ENCODE measurements at regions not wholly inside any gene's neighbourhood (a gene's known extent, or its start where the extent isn't known, plus 50 kb on each side); places are given as distances from the start of the nearest gene placed in this dataset.

DNA sequence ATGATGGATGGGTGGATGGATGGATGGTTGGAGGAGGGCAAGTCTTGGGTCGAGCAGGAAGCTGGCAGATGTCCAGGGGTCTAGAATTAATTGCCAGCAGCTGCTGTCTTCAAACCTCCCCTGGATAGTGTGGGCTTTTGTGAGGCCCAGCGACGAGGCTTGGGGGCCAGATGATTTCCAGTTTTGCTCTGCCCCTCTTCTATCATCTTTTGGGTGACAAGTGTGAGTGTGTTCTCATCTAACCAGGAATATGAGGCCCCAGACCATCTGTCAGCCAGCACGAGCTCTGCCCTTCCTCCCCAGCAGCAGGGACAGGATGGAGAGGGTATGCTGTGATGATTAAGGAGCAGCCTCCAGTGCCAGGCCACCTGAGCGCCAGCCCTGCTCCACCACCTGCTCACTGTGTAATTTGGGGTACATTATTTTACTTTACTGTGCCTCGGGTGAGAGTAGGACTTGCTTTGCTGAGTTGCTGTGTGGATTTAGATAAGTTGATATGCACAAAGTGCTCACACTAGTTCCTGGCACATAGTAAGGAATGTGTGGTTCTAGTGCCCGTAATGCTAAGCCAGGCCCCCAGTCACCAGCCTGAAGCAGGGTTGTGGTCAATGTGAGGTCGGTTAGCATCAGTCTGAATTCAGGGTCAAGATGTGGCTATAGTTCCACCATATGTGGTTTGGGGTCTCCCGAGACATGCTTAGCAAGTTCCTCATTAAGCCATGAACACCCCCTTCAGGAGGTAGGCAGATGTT, 251.1 kb downstream of the CYP26B1 start:
- no peaks in the 10 kb centered on the region for H3K36me3 Mint-ChIP-seq
- no peak overlapping the region for H3K27ac Mint-ChIP-seq
- H3K4me1 Mint-ChIP-seq, result no peaks in the 10 kb centered on the region
- H3K27me3 Mint-ChIP-seq, result peaks cover 15% of the 10 kb centered on the region
- ATAC-seq, result no peak
- no peaks in the 10 kb centered on the region for H3K9me3 Mint-ChIP-seq
- no peak overlapping the region for H3K4me3 Mint-ChIP-seq

DNA sequence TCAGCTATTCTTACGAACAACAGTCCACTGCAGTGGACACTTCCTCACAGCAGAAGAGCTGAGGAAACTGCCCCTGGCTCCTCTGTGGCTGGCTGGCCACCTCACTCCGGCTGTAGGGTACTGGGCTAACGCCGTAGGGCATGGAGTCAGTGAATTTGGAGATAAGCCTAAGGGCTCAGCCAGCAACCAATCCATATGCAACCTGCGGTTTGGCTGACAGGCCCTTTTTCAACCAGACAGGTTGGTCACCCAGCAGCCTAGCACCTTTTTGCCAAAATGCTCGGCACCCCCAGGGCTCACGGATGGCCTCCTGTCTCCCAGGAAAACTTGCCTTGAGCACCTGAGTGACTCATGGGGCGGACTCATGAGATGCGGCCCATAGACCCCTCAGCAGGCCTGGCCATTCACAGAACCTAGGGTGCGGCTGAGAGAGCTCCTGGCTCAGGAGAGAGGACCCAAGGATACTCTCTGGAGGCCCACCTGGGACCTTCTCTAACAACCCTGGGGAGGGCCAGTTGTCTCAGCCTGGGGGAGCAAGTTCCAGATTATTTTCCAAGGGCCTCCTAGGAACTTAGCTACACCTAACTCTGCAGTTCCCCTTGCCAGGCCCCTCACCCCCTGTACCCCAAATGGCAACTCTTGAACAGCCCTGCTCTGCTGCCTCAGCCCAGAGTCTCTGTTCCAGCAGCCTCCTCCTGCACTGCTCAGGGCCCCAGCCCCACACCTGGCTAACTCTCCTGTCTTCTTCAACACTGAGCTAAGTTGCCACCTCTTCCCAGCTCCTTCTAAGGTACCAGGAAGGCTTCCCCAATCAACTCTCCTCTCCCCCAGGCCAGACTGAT, 252.1 kb downstream of the CYP26B1 start:
- Mint-ChIP-seq H3K9me3 (no peaks in the 10 kb centered on the region), H3K36me3 (no peaks in the 10 kb centered on the region), H3K27ac (no peak overlapping the region), H3K4me3 (no peak overlapping the region), H3K4me1 (no peaks in the 10 kb centered on the region), H3K27me3 (peaks cover 15% of the 10 kb centered on the region)
- no peak for ATAC-seq

DNA sequence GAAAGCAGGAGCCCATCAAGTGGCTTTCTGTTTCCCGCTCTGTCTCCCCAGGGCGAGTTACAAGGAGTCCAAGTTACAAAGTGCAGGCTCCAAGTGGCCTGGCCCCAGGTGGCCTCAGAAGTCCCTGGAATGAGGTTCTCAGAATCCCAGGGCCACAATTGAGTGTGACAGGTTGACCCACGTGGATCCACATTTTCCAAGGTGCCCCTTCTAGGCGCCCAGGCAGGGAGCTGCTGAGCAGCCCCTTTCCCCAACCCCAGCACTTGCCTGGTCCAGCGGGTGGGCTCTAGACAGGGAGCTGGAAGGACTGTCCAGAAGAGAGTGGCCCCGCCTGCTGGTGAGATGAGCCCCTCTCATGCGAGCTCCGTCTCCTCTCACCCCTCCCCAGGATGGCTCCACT, 253.4 kb downstream of the CYP26B1 start:
- H3K9me3 Mint-ChIP-seq, result no peaks in the 10 kb centered on the region

DNA sequence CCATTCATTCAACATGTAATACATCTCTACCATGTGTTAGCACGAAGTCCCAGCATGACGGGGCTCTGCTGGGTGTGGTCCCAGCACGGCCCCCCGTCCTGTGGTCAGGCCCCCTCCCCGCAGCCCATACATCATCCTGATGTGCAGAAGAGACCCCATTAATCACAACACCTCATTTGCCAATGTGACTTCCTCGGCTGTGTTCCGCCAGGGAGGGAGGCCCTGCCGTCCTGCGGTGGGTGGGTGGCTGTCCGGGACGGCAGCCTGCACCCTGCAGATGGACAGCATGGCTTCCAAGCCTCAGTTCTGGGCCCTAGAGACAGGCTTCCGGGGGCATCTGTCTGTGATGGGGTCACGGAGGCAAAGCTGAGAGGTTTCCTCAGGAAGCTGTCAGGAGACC, 254.0 kb downstream of the CYP26B1 start:
- ATAC-seq, result no peak
- Mint-ChIP-seq H3K27me3 (peaks cover 14% of the 10 kb centered on the region), H3K36me3 (no peaks in the 10 kb centered on the region), H3K27ac (no peak overlapping the region), H3K9me3 (no peaks in the 10 kb centered on the region), H3K4me1 (no peaks in the 10 kb centered on the region), H3K4me3 (no peak overlapping the region)

More for the DNA sequence above, 253.4 kb downstream of the CYP26B1 start:
- Mint-ChIP-seq H3K4me1 (no peaks in the 10 kb centered on the region), H3K4me3 (no peak overlapping the region), H3K36me3 (no peaks in the 10 kb centered on the region), H3K27me3 (peaks cover 15% of the 10 kb centered on the region), H3K27ac (no peak overlapping the region)
- ATAC-seq, result no peak

DNA sequence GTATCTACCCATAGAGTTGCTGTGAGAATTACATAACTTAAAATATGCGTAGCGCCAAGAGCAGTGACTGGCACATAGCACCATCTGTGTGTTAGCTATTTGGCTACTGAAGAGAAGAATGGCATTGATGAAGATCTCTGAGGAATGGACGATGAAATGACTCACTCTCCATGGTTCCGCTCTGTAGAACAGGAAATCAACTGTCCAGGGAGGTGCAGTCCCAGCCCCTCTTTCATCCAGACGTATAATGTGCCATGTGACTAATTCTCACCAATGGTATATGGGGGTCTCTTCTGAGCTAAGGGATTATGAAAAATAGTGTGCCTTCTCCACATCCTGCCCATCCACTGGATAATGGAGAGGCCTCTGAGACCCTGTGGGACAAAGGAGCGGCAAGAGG, 254.8 kb downstream of the CYP26B1 start:
- Mint-ChIP-seq H3K9me3 (no peaks in the 10 kb centered on the region), H3K36me3 (no peaks in the 10 kb centered on the region), H3K27ac (no peak overlapping the region), H3K4me1 (no peaks in the 10 kb centered on the region), H3K4me3 (no peak overlapping the region), H3K27me3 (peaks cover 7% of the 10 kb centered on the region)
- no peak for ATAC-seq

DNA sequence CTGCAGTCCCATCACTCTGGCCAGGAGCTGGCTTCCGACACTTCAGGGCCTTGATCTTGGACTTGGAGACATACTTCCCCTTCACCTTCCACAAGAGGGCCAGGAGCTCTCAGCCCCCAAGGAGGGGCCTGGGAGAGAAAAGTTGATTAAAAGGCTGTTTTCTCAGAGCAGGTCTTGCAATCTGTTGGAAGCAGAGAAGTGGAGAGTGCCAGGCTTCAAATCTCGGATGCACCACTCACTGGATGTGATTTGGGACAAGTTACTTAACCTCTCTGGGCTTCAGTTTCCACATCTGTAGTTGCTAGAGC, 255.3 kb downstream of the CYP26B1 start:
- no peaks in the 10 kb centered on the region for H3K9me3 Mint-ChIP-seq
- no peak for ATAC-seq
- no peak overlapping the region for H3K27ac Mint-ChIP-seq

DNA sequence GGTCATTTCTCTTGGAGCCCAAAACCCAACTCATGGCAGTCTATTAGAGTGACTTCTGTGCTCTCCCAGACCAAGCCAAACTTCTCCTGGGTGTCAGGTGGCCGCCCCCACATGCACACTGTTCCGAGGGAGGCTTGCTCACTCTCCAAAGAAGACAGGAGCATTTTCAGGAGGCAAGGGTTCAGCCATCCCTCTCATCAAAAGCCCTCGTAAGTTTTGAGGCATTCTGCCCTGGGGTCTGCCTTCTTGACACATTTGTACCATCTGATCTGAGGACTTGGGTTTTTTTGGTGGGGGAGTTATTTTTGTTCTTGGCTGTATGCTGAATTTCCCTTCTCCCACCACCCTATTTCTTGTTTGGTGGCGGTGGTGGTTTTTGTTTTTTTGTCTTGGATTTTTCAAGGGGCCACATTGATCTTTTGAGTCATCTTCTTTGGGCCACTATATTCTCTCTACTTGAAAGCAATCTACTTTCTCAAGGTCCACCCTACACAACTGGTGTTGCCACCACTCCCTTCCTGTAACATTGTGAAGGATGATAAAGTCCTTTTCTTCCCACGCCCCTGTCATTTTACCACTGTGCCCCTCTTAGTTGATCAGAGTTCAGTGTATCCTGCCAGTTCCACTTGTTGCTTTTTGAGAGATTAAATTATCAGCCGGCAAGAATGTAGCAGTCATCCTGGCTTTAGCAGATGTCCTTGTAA, 255.8 kb downstream of the CYP26B1 start:
- Mint-ChIP-seq H3K27ac (no peak overlapping the region), H3K9me3 (no peaks in the 10 kb centered on the region), H3K27me3 (no peaks in the 10 kb centered on the region), H3K4me1 (no peaks in the 10 kb centered on the region), H3K36me3 (no peaks in the 10 kb centered on the region), H3K4me3 (no peak overlapping the region)
- no peak for ATAC-seq

More for the DNA sequence above, 255.3 kb downstream of the CYP26B1 start:
- H3K4me3 Mint-ChIP-seq, result no peak overlapping the region
- peaks cover 1% of the 10 kb centered on the region for H3K27me3 Mint-ChIP-seq
- H3K36me3 Mint-ChIP-seq, result no peaks in the 10 kb centered on the region
- H3K4me1 Mint-ChIP-seq, result no peaks in the 10 kb centered on the region

DNA sequence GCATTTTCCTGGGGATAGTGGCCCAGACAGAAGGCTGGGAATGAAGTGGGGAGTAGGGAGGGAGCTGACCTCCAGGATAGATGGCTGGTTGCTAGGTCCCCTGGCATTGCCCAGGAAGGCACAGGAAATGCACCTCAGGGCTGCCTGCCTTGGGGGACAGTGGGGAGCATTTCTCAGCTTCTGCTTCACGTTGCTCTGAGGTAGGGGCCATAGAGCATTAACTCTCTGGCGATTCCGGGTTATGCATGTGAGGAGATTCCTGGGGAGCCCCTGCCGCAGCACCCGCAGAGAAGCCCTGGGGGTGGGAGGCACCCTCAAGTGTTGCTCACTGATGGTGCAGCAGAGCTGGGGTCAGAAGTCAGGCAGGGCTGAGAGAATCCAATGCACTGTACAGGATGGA, 256.5 kb downstream of the CYP26B1 start:
- ATAC-seq, result no peak
- no peak overlapping the region for H3K4me3 Mint-ChIP-seq
- no peaks in the 10 kb centered on the region for H3K36me3 Mint-ChIP-seq
- no peak overlapping the region for H3K27ac Mint-ChIP-seq
- no peaks in the 10 kb centered on the region for H3K4me1 Mint-ChIP-seq
- peaks cover 5% of the 10 kb centered on the region for H3K9me3 Mint-ChIP-seq
- H3K27me3 Mint-ChIP-seq, result no peaks in the 10 kb centered on the region

DNA sequence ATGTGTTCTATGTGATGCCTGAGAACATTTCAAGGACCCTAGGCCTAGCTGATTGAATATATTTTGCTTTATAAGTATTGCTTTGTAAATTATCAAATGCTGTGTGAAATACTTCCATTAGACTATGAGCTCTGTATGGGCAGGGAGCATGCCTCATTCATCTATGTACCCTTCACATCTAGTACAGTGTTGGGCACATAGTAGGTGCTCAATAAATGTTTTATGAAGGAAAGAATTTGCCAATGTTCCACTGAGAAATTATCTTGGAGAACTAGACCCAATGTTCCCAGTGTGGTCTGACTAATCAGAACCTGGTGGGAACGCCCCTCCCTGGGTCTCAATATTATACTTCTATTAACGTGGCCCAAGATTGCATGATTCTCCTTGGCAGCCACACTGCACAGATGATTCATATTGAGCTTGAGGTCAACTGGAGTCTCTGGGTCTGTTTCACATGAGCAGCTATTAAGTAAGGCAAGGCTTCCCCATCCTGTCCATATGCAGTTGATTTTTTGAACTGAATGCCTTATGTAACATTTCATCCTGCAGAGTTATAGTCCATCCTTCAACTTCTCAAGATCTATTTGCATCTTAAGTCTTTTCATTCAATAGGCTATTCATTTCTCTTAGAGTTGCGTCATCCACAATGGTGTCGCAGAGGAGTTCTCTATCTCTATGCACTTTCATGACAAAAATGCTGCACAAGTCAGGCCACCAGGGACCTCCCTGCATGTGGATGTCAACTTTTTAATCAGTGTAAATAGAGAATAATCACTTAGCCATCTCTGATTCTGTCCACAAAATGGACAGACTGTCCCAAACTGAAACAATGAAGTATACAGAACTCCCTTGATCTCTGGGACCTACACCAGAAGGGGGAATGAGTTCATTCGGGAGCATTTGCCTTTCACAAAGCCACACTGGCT, 257.6 kb downstream of the CYP26B1 start:
- Mint-ChIP-seq H3K4me1 (no peaks in the 10 kb centered on the region), H3K27me3 (no peaks in the 10 kb centered on the region), H3K9me3 (peaks cover 5% of the 10 kb centered on the region), H3K36me3 (no peaks in the 10 kb centered on the region), H3K27ac (no peak overlapping the region), H3K4me3 (no peak overlapping the region)
- ATAC-seq, result no peak

DNA sequence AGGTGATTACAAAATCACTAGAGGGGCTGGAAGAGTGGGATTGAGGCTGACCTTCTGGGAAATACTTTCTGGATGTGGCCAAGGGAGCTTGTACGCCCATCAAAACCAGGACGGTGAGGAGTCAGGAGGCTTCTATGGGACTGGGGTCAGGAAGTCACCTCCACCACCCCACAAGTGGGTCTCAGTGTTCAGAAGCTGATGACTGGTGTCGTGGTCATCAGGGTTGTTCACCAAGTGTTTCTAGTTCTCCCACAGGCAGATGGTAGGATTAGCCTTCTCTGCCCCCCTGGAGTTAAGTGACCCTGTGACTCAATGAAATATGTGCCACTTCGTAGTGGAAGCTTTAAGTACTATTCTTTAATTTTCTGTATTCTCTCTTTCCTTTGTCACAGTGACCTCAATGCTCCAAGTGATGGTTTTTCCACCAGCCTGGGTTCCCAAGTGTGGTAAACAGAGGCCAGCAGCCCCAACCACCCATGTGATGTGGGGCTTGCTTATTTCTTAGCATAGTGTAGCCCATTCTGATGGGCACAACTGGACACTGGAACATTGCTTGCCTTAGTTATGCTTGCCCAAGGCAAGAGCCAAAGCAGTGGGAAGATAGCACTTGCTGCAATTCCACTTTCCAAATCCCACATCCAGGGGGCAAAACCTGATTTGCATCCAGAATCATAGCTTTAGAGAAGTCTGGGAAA, 258.8 kb downstream of the CYP26B1 start:
- H3K27ac Mint-ChIP-seq, result no peak overlapping the region
- no peaks in the 10 kb centered on the region for H3K36me3 Mint-ChIP-seq
- H3K4me3 Mint-ChIP-seq, result no peak overlapping the region
- no peaks in the 10 kb centered on the region for H3K4me1 Mint-ChIP-seq
- ATAC-seq, result no peak
- H3K27me3 Mint-ChIP-seq, result no peaks in the 10 kb centered on the region
- peaks cover 5% of the 10 kb centered on the region for H3K9me3 Mint-ChIP-seq

DNA sequence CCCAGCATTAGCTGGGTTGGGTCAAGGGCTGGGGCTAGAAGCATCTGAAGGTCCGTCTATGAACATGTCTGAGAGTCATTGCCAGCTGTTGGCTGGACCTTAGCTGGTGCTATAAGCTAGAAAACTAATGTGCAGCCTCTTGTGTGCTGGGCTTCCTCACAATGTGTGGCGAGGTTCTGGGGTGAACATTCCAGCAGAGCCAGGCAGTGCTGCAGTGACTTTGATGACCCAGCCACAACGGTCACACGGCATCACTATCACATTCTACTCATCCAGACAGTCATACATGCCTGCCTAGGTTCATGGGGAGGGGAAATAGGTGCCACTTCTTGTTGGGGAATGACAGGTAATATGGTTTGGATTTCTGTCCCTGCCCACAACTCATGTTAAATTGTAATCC, 260.5 kb downstream of the CYP26B1 start:
- H3K4me1 Mint-ChIP-seq, result no peaks in the 10 kb centered on the region
- H3K27me3 Mint-ChIP-seq, result no peaks in the 10 kb centered on the region
- no peaks in the 10 kb centered on the region for H3K36me3 Mint-ChIP-seq
- no peak for ATAC-seq
- H3K4me3 Mint-ChIP-seq, result no peak overlapping the region
- peaks cover 5% of the 10 kb centered on the region for H3K9me3 Mint-ChIP-seq
- H3K27ac Mint-ChIP-seq, result no peak overlapping the region

DNA sequence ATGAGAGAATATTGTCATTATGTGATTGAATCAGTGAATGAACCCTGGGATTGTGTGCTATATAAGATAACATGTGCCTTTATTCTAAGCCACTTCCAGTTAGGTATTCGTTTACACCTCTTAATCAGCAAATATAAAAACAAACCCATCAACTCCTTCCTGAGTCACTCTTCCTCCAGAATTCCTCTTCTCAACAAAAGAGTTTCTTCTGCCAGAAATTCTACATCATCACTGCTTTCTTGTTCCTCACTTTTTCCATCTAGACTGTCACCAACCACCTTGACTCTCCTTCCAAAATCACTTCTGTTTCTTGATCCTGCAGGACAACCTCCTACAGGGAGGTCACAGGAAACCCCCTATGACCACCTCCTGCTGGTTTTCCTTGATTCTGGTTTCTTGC, 261.4 kb downstream of the CYP26B1 start:
- no peak overlapping the region for H3K4me3 Mint-ChIP-seq
- peaks cover 5% of the 10 kb centered on the region for H3K9me3 Mint-ChIP-seq
- no peaks in the 10 kb centered on the region for H3K27me3 Mint-ChIP-seq
- H3K27ac Mint-ChIP-seq, result no peak overlapping the region
- ATAC-seq, result no peak
- H3K4me1 Mint-ChIP-seq, result no peaks in the 10 kb centered on the region
- no peaks in the 10 kb centered on the region for H3K36me3 Mint-ChIP-seq

DNA sequence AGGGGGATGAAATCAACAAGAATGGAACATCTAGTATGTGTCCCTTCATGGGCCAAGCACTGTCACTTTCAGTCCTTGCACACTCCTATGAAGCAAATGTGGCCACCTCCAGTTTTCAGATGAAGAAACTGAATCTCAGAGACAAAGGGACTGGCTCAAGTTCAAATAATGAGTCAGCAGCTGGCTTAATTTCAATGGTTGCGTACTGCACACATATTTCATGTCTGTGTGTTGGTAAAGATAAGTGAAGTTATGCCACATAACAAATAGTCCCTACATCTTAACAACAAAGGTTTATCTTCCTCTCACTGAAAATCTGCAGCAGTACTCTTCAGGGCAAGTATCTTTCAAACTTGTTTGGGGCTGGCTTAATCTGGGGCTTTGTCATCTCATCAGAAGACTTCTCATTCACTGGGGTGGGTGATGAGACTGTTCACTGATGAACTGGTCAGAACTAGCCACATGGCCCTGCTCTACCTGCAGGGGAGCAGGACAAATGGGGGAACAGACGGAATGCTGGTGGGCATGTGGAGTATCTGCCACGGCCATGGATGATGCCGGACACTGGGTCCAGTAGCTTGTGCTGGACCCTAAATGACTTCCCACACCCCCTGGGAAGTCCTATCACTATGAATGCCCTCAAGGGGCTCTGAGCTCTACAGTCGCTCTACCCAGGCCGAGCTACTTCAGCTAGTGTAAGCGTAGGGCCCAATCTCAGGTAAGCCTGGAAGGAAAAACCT, 263.2 kb downstream of the CYP26B1 start:
- no peak overlapping the region for H3K27ac Mint-ChIP-seq
- ATAC-seq, result no peak
- no peaks in the 10 kb centered on the region for H3K4me1 Mint-ChIP-seq
- H3K9me3 Mint-ChIP-seq, result peaks cover 5% of the 10 kb centered on the region
- H3K27me3 Mint-ChIP-seq, result no peaks in the 10 kb centered on the region
- H3K4me3 Mint-ChIP-seq, result no peak overlapping the region
- H3K36me3 Mint-ChIP-seq, result no peaks in the 10 kb centered on the region

DNA sequence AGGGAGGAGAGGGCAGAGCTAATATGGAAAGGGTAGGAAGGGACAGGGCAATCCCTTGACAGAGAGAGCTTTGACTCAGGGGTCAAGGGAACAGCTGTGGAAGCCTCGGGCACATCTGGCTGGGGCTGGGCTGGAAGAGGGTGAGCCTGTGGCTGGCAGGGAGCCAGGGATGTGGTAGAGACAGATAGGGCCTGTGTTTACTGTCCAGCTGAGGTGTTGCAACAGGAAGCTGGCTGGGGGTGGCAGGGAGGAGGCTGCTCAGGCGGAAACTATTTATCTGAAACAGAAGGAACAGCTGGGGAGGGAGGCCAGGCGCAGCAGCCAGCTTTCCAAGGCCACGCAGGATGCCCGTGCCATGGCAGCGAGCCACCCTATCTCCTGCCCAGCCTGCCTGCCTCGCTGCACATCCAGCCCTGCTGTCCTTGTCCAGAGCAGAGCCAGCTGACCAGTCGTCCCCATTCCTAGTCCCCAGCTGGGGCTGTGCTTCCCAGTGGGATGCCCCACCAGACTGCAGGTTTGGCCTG, 264.7 kb downstream of the CYP26B1 start:
- Mint-ChIP-seq H3K36me3 (no peaks in the 10 kb centered on the region), H3K9me3 (peaks cover 5% of the 10 kb centered on the region), H3K4me1 (no peaks in the 10 kb centered on the region), H3K4me3 (no peak overlapping the region), H3K27ac (no peak overlapping the region), H3K27me3 (no peaks in the 10 kb centered on the region)
- no peak for ATAC-seq

Measured in stimulated activated memory B cell treated with anti-CD40 and anti-IgM and Interleukin-4, amounts not matched to agents 10 μg/mL and 1 μg/mL and 100 μg/mL, for 72 hours (primary cell).